ENCODE measurements at regions not wholly inside any gene's neighbourhood (a gene's known extent, or its start where the extent isn't known, plus 50 kb on each side); places are given as distances from the start of the nearest gene placed in this dataset.

DNA sequence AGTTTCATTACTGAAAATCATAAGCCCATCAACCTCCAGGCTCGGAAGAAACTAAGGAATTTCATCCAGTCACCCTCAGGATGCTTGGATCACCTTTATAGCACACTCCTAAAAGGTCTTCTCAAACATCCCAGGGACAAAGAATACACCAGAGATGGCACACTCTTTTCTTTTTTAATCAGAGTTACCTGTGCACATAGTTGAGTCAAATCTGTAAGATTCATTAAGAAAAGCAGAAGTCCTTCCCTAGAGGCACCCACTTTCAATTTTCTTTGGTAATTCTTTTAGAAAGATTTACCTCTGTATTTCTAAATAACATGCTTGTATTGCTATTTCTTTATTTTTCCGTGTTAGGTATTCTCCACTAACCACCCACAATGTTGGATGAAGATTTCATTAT lies 50.6 kb upstream of the IL6 start:
- H3K27ac ChIP-seq, result no peak overlapping the region
- CTCF ChIA-PET, result no interaction called here
- TF ChIP-seq, protein P1, sequence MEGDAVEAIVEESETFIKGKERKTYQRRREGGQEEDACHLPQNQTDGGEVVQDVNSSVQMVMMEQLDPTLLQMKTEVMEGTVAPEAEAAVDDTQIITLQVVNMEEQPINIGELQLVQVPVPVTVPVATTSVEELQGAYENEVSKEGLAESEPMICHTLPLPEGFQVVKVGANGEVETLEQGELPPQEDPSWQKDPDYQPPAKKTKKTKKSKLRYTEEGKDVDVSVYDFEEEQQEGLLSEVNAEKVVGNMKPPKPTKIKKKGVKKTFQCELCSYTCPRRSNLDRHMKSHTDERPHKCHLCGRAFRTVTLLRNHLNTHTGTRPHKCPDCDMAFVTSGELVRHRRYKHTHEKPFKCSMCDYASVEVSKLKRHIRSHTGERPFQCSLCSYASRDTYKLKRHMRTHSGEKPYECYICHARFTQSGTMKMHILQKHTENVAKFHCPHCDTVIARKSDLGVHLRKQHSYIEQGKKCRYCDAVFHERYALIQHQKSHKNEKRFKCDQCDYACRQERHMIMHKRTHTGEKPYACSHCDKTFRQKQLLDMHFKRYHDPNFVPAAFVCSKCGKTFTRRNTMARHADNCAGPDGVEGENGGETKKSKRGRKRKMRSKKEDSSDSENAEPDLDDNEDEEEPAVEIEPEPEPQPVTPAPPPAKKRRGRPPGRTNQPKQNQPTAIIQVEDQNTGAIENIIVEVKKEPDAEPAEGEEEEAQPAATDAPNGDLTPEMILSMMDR (conservative IDR thresholded peaks at IDR 0.05; ENCODE audit: low read depth), result no peak
- POLR2A ChIA-PET (ENCODE audit: low non-redundant PET), result no interaction called here
- DNase-seq (ENCODE audit: low spot score), result no peak

DNA sequence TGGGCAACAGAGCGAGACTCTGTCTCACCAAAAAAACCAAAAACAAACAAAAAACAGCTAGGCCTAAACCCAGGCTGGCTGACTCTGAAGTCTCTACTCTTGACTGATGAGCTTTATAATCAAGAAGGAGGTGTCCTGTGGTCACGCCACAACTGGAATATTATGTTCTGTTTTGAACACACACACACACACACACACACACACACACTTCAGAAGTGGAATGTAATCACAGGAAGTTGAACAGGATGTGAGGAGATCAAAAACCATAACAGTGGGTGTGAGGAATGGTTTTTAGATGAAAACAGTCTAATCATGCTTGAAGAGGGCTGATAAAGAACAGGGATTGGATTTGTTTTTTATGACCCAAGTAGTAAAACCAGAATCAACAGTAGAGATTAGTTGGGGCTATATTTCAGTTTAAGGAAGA lies 51.1 kb upstream of the IL6 start:
- H3K27ac ChIP-seq, result no peak overlapping the region
- ChIA-PET CTCF (no interaction called here), POLR2A (ENCODE audit: low non-redundant PET) (no interaction called here)
- TF ChIP-seq, protein P1 (conservative IDR thresholded peaks at IDR 0.05; ENCODE audit: low read depth), result no peak
- no peak for DNase-seq (ENCODE audit: low spot score)

DNA sequence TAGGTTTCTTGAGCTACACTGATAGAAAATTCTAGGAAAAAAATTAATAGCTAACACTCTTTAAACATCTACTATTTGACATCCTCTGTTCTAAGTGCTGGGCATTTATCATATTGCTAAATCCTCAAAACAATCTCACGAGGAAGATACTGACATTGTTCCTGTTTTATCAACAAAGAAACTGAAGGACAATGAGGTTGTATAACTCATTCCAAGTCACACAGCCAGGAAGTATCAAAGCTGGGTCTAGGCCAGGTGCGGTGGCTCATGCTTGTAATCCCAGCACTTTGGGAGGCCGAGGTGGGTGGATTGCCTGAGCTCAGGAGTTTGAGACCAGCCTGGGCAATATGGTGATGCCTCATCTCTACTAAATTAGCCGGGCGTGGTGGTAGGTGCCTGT lies 51.6 kb upstream of the IL6 start:
- H3K27ac ChIP-seq, result no peak overlapping the region
- POLR2A ChIA-PET (ENCODE audit: low non-redundant PET), result no interaction called here

DNA sequence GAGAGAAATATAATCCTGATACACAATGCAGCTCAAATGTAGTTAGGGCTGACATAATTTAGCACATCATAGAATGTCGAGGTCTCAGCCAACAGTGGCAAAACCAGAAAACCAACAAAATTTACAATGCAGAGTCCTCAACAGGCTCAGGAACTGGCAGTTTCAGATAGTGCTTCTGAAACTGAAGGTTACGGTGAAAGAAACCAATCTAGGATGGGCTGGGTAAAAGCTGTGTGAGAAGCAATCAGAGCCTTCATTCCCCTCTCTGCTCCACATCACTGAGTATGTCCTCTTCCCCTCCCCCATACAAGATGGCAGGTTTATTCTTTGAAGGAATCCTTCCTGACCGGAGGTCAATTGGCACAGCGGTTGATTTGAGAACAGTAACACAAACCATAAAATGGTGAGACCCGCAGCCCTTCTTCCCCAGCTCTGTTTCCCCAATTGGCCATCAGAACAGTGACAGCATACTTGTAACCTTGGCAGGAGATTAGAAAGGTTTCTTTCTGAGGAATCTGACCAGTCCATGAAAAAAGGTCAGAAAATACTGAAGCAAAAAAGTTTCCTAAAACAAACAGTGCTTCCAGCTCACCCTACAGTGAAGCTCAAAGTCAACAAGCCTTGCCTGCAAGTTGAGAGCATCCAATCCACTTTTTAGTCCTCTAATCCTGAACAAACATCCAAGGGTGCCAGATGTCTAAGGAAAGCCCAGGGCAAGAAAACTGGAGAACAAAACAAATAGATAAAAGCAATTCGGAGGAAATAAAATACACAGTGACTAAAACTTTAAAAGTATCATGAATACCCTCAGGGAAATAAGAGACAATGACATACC lies 53.9 kb upstream of the IL6 start:
- TF ChIP-seq, protein P1 (conservative IDR thresholded peaks at IDR 0.05; ENCODE audit: low read depth), result no peak
- ChIA-PET POLR2A (ENCODE audit: low non-redundant PET) (no interaction called here), CTCF (interaction anchor here (1.1 kb wide), 1 partner anchor 113 kb away, joined by 5 read pairs; no protein-coding TSS in a partner anchor)
- peak; percentile 45 for DNase-seq (ENCODE audit: low spot score)
- no peak overlapping the region for H3K27ac ChIP-seq

More for the DNA sequence above, 51.6 kb upstream of the IL6 start:
- CTCF ChIA-PET, result interaction anchor here (0.6 to 0.7 kb wide), 3 partner anchors 26 to 220 kb away, joined by 3 to 4 read pairs (median 3); no protein-coding TSS in a partner anchor
- DNase-seq (ENCODE audit: low spot score), result no peak
- TF ChIP-seq, protein P1 (conservative IDR thresholded peaks at IDR 0.05; ENCODE audit: low read depth), result no peak

DNA sequence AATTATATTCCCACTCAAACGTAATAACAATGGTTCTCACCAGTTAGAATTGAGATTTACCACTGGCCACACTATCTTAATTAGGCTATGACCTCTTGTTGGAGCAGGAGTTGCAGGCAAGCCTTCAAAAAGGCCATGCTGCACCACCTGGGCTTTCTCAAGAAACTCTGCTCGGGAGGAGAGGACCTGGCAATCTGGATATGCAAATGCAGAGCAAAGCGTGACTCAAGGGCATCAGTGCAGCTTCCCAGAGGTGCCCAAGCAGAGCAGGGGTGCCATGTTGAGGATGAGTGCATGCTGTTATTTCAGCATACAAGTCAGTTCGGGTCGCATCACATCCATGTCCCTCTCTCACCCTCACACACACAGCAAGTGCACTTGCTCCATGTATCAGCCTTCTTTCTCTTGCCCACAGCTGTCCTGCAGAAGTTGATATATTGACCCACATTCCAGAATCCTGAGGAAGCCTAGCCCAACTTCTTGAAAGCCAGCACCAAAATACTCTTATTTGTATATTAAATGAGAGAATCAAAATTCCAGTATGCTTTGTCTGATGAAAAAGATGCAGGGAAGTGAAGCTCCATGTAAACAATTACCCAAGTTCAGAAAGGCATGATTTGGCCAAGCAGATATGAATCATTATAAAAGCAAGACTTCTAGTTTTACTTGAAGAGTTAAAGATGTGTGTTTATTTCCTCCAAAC lies 55.7 kb upstream of the IL6 start:
- TF ChIP-seq, protein P1 (conservative IDR thresholded peaks at IDR 0.05; ENCODE audit: low read depth), result no peak
- ChIA-PET CTCF (interaction anchor here (1.1 kb wide), 1 partner anchor 57 kb away, joined by 4 read pairs; no protein-coding TSS in a partner anchor), POLR2A (ENCODE audit: low non-redundant PET) (no interaction called here)
- no peak for DNase-seq (ENCODE audit: low spot score)
- H3K27ac ChIP-seq, result no peak overlapping the region

DNA sequence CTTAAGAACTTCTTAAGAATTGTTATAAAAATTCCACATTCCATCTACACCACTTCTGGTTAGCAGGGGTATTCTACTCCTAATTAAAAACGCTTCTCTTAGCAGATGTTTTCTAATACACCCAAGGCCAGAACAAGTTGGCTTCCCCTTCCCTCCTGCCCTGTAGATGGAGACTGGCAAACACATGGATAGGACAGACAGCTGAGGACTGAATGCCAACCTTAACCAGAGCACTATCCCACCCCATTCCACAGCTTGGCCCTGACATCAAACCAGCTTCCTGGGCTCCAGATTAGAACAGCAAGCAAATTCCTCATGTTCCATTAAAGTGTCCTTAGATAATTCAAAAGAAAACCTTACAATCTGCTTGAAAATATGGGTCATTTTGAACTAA lies 56.6 kb upstream of the IL6 start:
- DNase-seq (ENCODE audit: low spot score), result no peak
- CTCF ChIA-PET, result interaction anchor here (1.1 kb wide), 1 partner anchor 58 kb away, joined by 4 read pairs; no protein-coding TSS in a partner anchor
- TF ChIP-seq, protein P1 (conservative IDR thresholded peaks at IDR 0.05; ENCODE audit: low read depth), result no peak
- H3K27ac ChIP-seq, result no peak overlapping the region
- POLR2A ChIA-PET (ENCODE audit: low non-redundant PET), result no interaction called here

Data from RWPE1 (cell line).